WTC11 (cell line): ENCODE measurements at regions not wholly inside any gene's neighbourhood (a gene's known extent, or its start where the extent isn't known, plus 50 kb on each side); places are given as distances from the start of the nearest gene placed in this dataset.
A peak's percentile ranks its signal among the peaks of the same experiment; 100 is the strongest.

ENCODE experiments used
- ATAC-seq: fragments of 200-7000 bp; cut with Tn5 transposase; 2 replicates; pipeline ENCODE4 v1.10.0; 2021; ENCODE audit warnings: mild to moderate bottlenecking, moderate library complexity
- CTCF ChIA-PET: fragments of 300-600 bp; sonication (Branson Sonifier 250); formaldehyde crosslinking; loops from one replicate; lab custom pipeline; 2021; ENCODE audit warnings: antibody characterized with exemption; lab: Charles Lee
- POLR2A ChIA-PET: fragments of 350-600 bp; sonication (Branson Sonifier 250); formaldehyde crosslinking; loops from one replicate; lab custom pipeline; 2021; ENCODE audit warnings: antibody characterized with exemption; lab: Charles Lee
- DNase-seq: peaks from one replicate; pipeline ENCODE4 v3.0.0; 2021; ENCODE audit warnings: low spot score
- H3K27ac Mint-ChIP-seq: 2 replicates; pipeline ENCODE4 v1.8.0; 2021; ENCODE audit warnings: mixed read lengths
- H3K27me3 Mint-ChIP-seq: 2 replicates; pipeline ENCODE4 v1.8.0; 2021; ENCODE audit warnings: low read depth, mild to moderate bottlenecking, moderate library complexity, mixed read lengths
- H3K36me3 Mint-ChIP-seq: 2 replicates; pipeline ENCODE4 v1.8.0; 2021; ENCODE audit warnings: mixed read lengths
- H3K4me1 Mint-ChIP-seq: 2 replicates; pipeline ENCODE4 v1.8.0; 2022; ENCODE audit warnings: mixed read lengths
- H3K4me3 Mint-ChIP-seq: 2 replicates; pipeline ENCODE4 v1.8.0; 2021; ENCODE audit warnings: mild to moderate bottlenecking, moderate library complexity, mixed read lengths
- H3K9me3 Mint-ChIP-seq: 2 replicates; pipeline ENCODE4 v1.8.0; 2021; ENCODE audit warnings: mixed read lengths
- ATF1 ChIP-seq: sonication (generic); formaldehyde crosslinking; IDR thresholded peaks from 2 replicates; pipeline ENCODE4 v1.8.1; 2023; ENCODE audit warnings: mild to moderate bottlenecking, moderate library complexity, missing genetic modification reagents
- ATF6 ChIP-seq: sonication (generic); formaldehyde crosslinking; IDR thresholded peaks from 2 replicates; pipeline ENCODE4 v1.8.1; 2023; ENCODE audit warnings: mild to moderate bottlenecking, missing genetic modification reagents
- CDX4 ChIP-seq: fragments of 250-450 bp; sonication (Bioruptor Pico); IDR thresholded peaks from 2 replicates; pipeline ENCODE4 v1.9.0; 2021; ENCODE audit warnings: moderate library complexity, mild to moderate bottlenecking, inconsistent platforms, borderline replicate concordance
- FOXJ3 ChIP-seq: sonication (generic); formaldehyde crosslinking; IDR thresholded peaks from 2 replicates; pipeline ENCODE4 v1.9.0; 2021; ENCODE audit warnings: missing genetic modification reagents, mild to moderate bottlenecking, borderline replicate concordance
- FOXK1 ChIP-seq: sonication (generic); formaldehyde crosslinking; IDR thresholded peaks from 2 replicates; pipeline ENCODE4 v1.8.0; 2022; ENCODE audit warnings: mild to moderate bottlenecking, moderate library complexity, missing genetic modification reagents
- FOXP4 ChIP-seq: sonication (generic); formaldehyde crosslinking; IDR thresholded peaks from 2 replicates; pipeline ENCODE4 v1.8.0; 2022; ENCODE audit warnings: mild to moderate bottlenecking, missing genetic modification reagents
- JAZF1 ChIP-seq: fragments of 250-450 bp; sonication (Bioruptor Pico); IDR thresholded peaks from 2 replicates; pipeline ENCODE4 v1.9.0; 2021; ENCODE audit warnings: moderate library complexity, mild to moderate bottlenecking, inconsistent platforms
- NR2C2 ChIP-seq: sonication (generic); formaldehyde crosslinking; IDR thresholded peaks from 2 replicates; pipeline ENCODE4 v1.8.0; 2022; ENCODE audit warnings: mild to moderate bottlenecking, missing genetic modification reagents
- OVOL2 ChIP-seq: fragments of 250-450 bp; sonication (Bioruptor Pico); IDR thresholded peaks from 2 replicates; pipeline ENCODE4 v1.9.0; 2021; ENCODE audit warnings: mild to moderate bottlenecking, borderline replicate concordance
- SOX15 ChIP-seq: fragments of 250-450 bp; sonication (Bioruptor Pico); IDR thresholded peaks from 2 replicates; pipeline ENCODE4 v1.9.0; 2021; ENCODE audit warnings: mild to moderate bottlenecking
- TEAD1 ChIP-seq: sonication (generic); formaldehyde crosslinking; IDR thresholded peaks from 2 replicates; pipeline ENCODE4 v1.8.0; 2022; ENCODE audit warnings: mild to moderate bottlenecking, missing genetic modification reagents
- ZNF121 ChIP-seq: sonication (generic); formaldehyde crosslinking; IDR thresholded peaks from 2 replicates; pipeline ENCODE4 v1.8.0; 2023; ENCODE audit warnings: missing genetic modification reagents
- ZNF219 ChIP-seq: sonication (generic); formaldehyde crosslinking; IDR thresholded peaks from 2 replicates; pipeline ENCODE4 v1.8.0; 2023; ENCODE audit warnings: missing genetic modification reagents, mild to moderate bottlenecking, borderline replicate concordance
- ZNF317 ChIP-seq: sonication (generic); formaldehyde crosslinking; IDR thresholded peaks from 2 replicates; pipeline ENCODE4 v1.8.1; 2023; ENCODE audit warnings: low read depth, mild to moderate bottlenecking, moderate library complexity, missing genetic modification reagents, borderline replicate concordance
- TF ChIP-seq, protein P1 (sequence below): sonication (generic); formaldehyde crosslinking; IDR thresholded peaks from 2 replicates; pipeline ENCODE4 v1.8.0; 2023; ENCODE audit warnings: missing genetic modification reagents, mild to moderate bottlenecking, borderline replicate concordance
- TF ChIP-seq, protein P2 (sequence below): fragments of 250-450 bp; sonication (Bioruptor Pico); conservative IDR thresholded peaks from 2 replicates; pipeline ENCODE4 v1.9.0; 2021; ENCODE audit warnings: mild to moderate bottlenecking

GRCh38 chr6:40124924-40125323, 190.7 kb upstream of the MOCS1 start (continued):
- TF ChIP-seq, protein P1, sequence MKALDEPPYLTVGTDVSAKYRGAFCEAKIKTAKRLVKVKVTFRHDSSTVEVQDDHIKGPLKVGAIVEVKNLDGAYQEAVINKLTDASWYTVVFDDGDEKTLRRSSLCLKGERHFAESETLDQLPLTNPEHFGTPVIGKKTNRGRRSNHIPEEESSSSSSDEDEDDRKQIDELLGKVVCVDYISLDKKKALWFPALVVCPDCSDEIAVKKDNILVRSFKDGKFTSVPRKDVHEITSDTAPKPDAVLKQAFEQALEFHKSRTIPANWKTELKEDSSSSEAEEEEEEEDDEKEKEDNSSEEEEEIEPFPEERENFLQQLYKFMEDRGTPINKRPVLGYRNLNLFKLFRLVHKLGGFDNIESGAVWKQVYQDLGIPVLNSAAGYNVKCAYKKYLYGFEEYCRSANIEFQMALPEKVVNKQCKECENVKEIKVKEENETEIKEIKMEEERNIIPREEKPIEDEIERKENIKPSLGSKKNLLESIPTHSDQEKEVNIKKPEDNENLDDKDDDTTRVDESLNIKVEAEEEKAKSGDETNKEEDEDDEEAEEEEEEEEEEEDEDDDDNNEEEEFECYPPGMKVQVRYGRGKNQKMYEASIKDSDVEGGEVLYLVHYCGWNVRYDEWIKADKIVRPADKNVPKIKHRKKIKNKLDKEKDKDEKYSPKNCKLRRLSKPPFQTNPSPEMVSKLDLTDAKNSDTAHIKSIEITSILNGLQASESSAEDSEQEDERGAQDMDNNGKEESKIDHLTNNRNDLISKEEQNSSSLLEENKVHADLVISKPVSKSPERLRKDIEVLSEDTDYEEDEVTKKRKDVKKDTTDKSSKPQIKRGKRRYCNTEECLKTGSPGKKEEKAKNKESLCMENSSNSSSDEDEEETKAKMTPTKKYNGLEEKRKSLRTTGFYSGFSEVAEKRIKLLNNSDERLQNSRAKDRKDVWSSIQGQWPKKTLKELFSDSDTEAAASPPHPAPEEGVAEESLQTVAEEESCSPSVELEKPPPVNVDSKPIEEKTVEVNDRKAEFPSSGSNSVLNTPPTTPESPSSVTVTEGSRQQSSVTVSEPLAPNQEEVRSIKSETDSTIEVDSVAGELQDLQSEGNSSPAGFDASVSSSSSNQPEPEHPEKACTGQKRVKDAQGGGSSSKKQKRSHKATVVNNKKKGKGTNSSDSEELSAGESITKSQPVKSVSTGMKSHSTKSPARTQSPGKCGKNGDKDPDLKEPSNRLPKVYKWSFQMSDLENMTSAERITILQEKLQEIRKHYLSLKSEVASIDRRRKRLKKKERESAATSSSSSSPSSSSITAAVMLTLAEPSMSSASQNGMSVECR (CRISPR knock-in tag) = no peak
- TF ChIP-seq, all 79 proteins: peak for 0

- Mint-ChIP-seq H3K9me3 (no peaks in the 10 kb centered on the region), H3K4me3 (no peak overlapping the region), H3K36me3 (no peaks in the 10 kb centered on the region), H3K27me3 (no peaks in the 10 kb centered on the region; the same call in 1 of the 2 replicates), H3K4me1 (no peaks in the 10 kb centered on the region), H3K27ac (no peak overlapping the region)
- ChIA-PET CTCF (no interaction called here), POLR2A (no interaction called here)
- no peak for TF ChIP-seq FOXP4 (CRISPR knock-in tag)
- no peak for TF ChIP-seq ZNF219 (CRISPR knock-in tag)
- no peak for TF ChIP-seq OVOL2 (CRISPR knock-in tag)
- TF ChIP-seq FOXJ3 (CRISPR knock-in tag) = no peak
- no peak for TF ChIP-seq ATF1 (CRISPR knock-in tag)
- no peak for TF ChIP-seq ZNF121 (CRISPR knock-in tag)
- no peak for TF ChIP-seq ATF6 (CRISPR knock-in tag)
- no peak for TF ChIP-seq CDX4 (CRISPR knock-in tag)
- no peak for TF ChIP-seq SOX15
- DNase-seq = no peak
- no peak for ATAC-seq
Measured at GRCh38 chr6:40116832-40117231, 182.6 kb upstream of the MOCS1 start.

DNA sequence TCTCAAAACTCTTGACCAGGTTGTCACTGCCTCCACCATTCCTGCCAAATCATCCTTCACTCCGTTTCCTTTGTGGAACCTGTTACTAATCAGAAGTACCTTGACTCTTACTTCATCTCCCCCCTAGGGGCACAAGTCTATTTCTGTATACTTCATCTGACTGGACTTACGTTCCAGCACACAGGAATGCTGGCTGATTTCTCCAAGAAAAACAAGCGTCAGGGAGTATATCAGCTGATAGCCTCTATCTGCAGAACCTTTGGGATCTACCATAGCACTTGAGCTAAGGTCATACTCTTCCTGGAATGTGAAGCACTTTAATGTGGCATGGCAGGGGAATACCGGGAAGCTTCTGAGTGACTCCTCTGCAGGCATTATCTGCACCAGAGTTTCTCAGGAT, 178.1 kb upstream of the MOCS1 start:
- peaks cover 5% of the 10 kb centered on the region; the same call in 1 of the 2 replicates for H3K27me3 Mint-ChIP-seq
- H3K36me3 Mint-ChIP-seq = peaks cover 9% of the 10 kb centered on the region
- H3K4me3 Mint-ChIP-seq = no peak overlapping the region
- TF ChIP-seq NR2C2 = no peak
- no peak for TF ChIP-seq SOX15
- no peak for TF ChIP-seq FOXK1 (CRISPR knock-in tag)
- no peaks in the 10 kb centered on the region for H3K4me1 Mint-ChIP-seq
- ATAC-seq (peak; percentile 68), DNase-seq (no peak)
- peaks cover 24% of the 10 kb centered on the region for H3K9me3 Mint-ChIP-seq
- CTCF ChIA-PET = no interaction called here
- no peak overlapping the region for H3K27ac Mint-ChIP-seq
- POLR2A ChIA-PET = no interaction called here

DNA sequence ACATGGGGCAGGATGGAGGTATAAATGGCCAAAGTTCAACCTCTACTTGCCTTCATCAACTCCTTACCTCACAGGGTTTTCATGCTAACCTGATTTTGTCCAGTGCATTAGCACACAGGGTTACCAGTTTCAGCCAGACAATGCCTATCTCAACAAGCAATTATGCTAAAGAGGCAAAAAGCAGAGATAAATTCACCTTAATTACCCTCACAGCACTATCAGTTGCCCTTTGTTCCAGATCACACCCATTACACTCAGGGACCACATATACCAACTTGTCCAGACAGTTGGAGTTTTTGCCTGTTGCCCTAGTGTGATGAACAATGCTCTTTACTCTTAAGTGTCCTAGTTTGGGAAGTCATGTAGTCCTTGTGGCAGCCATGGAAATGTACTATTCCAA, 174.5 kb upstream of the MOCS1 start:
- ChIA-PET POLR2A (no interaction called here), CTCF (no interaction called here)
- DNase-seq (no peak), ATAC-seq (no peak)
- H3K36me3 Mint-ChIP-seq = peaks cover 9% of the 10 kb centered on the region
- no peak overlapping the region for H3K27ac Mint-ChIP-seq
- H3K9me3 Mint-ChIP-seq = peaks cover 39% of the 10 kb centered on the region
- H3K27me3 Mint-ChIP-seq = peaks cover 7% of the 10 kb centered on the region; the same call in 1 of the 2 replicates
- no peaks in the 10 kb centered on the region for H3K4me1 Mint-ChIP-seq
- H3K4me3 Mint-ChIP-seq = no peak overlapping the region
- TF ChIP-seq CDX4 (CRISPR knock-in tag) = no peak
- TF ChIP-seq ATF6 (CRISPR knock-in tag) = no peak
- TF ChIP-seq NR2C2 = no peak
- TF ChIP-seq JAZF1 (CRISPR knock-in tag) = no peak
- TF ChIP-seq ZNF317 (CRISPR knock-in tag) = no peak
- TF ChIP-seq, protein P2, sequence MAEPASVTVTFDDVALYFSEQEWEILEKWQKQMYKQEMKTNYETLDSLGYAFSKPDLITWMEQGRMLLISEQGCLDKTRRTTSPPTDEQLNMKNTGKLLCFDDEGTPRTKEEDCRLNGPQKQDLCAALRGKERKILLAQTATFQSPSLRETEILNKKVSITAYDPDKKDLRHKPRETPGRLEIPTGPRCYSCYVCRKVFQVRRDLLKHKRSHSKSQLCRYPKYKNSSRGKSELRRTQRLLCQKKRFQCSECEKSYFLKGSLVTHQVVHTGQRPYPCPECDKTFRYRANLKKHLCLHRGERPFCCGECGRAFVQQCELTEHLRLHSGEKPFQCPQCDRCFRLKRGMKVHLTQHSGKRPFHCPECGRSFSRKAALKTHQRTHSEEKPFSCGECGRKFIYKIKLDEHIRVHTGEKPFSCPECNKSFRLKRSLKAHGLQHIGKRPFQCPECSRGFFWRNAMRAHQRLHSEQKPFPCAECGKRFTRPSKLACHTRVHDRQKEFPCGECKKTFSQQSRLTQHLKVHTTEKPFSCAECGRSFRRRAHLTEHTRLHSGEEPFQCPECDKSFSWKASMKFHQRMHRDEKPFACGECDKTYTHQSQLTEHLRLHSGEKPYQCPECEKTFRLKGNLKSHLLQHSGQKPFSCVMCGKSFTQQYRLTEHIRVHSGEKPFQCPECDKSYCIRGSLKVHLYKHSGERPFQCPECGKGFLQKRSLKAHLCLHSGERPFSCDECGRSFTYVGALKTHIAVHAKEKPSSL (CRISPR knock-in tag) = no peak
- TF ChIP-seq TEAD1 (CRISPR knock-in tag) = no peak
